ENCODE measurements at regions not wholly inside any gene's neighbourhood (a gene's known extent, or its start where the extent isn't known, plus 50 kb on each side); places are given as distances from the start of the nearest gene placed in this dataset.
"Not testable (repeated sequence)": the region's sequence is repeated elsewhere in the genome, so short reads cannot be mapped to it uniquely, and the experiment has no call there.

DNA sequence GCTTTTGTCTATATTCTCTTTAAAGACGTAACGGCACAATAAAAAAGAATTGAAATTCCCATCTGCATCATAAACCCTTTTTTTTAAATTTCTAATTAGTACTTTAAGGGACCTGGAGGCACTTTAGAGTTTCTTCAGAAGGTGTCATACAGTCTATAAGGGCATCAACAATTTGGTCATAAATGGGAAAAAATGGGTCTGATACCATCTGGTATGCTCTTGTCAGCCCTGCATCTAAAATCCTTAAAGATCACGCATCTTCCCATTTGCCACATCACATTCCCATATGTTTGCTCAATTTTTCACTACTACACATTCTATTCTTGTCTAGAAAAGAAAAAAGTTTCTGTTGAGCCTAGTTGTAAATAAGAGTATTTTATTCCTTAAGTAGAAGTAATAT, 53.8 kb downstream of the COX7C start:
- Mint-ChIP-seq H3K9me3 (ENCODE audit: low read depth) (no peaks in the 10 kb centered on the region), H3K27ac (no peak overlapping the region), H3K4me1 (no peaks in the 10 kb centered on the region), H3K27me3 (peaks cover 5% of the 10 kb centered on the region), H3K36me3 (no peaks in the 10 kb centered on the region), H3K4me3 (no peak overlapping the region)
- ATAC-seq (no peak), DNase-seq (no peak)
- CTCF ChIA-PET: no interaction called here

DNA sequence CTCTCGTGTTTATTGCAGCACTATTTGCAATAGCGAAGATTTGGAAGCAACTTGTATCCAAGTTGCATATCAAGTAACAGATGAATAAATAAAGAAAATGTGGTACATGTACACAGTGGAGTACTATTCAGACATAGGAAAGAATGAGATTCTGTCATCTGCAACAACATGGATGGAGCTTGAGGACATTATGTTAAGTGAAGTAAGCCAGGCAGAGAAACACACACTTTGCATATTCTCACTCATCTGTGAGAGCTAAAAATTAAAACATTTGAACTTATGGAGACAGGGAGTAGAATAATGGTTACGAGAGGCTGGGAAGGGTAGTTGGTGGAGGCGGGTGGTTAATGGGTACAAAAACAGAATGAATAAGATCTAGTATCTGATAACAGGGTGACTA, 56.3 kb downstream of the COX7C start:
- no peaks in the 10 kb centered on the region for H3K9me3 Mint-ChIP-seq (ENCODE audit: low read depth)
- H3K27me3 Mint-ChIP-seq: peaks cover 5% of the 10 kb centered on the region
- CTCF ChIA-PET: no interaction called here
- no peak for ATAC-seq
- no peaks in the 10 kb centered on the region for H3K36me3 Mint-ChIP-seq
- DNase-seq: no peak
- no peak overlapping the region for H3K4me3 Mint-ChIP-seq
- H3K4me1 Mint-ChIP-seq: no peaks in the 10 kb centered on the region
- H3K27ac Mint-ChIP-seq: no peak overlapping the region

DNA sequence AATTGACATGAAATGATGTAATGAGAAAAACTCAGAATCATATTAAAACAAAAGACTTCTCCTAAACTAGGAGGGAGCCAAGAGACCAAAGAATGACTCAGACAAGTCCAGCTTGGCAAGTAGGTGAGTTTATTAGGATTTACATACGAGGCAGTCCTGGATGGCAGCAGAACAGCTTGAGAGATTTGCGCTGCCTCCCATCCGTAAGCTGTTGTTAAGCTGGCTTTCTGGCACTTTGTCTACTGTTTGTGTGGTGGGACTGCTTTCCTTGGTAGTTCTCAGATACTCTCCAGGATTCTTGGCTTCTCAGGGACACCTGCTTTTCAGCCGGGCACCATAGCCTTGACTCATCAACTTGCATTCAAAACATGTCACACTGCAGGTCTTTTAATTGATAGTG, 57.6 kb downstream of the COX7C start:
- no peak overlapping the region for H3K27ac Mint-ChIP-seq
- no peaks in the 10 kb centered on the region for H3K4me1 Mint-ChIP-seq
- CTCF ChIA-PET: no interaction called here

GRCh38 chr5:86679529-86679928, 61.8 kb downstream of the COX7C start:
- Mint-ChIP-seq H3K4me1 (no peaks in the 10 kb centered on the region), H3K4me3 (no peak overlapping the region), H3K27ac (no peak overlapping the region), H3K9me3 (ENCODE audit: low read depth) (no peaks in the 10 kb centered on the region), H3K27me3 (peaks cover 4% of the 10 kb centered on the region), H3K36me3 (no peaks in the 10 kb centered on the region)
- no peak for DNase-seq
- no peak for ATAC-seq
- CTCF ChIA-PET: no interaction called here

More for the DNA sequence above, 57.6 kb downstream of the COX7C start:
- peaks cover 5% of the 10 kb centered on the region for H3K27me3 Mint-ChIP-seq
- DNase-seq: no peak
- H3K4me3 Mint-ChIP-seq: no peak overlapping the region
- H3K36me3 Mint-ChIP-seq: no peaks in the 10 kb centered on the region
- no peak for ATAC-seq
- no peaks in the 10 kb centered on the region for H3K9me3 Mint-ChIP-seq (ENCODE audit: low read depth)

- no peak for ATAC-seq
- DNase-seq: no peak
- Mint-ChIP-seq H3K4me3 (no peak overlapping the region), H3K36me3 (no peaks in the 10 kb centered on the region), H3K27ac (no peak overlapping the region), H3K9me3 (ENCODE audit: low read depth) (no peaks in the 10 kb centered on the region), H3K27me3 (peaks cover 4% of the 10 kb centered on the region), H3K4me1 (no peaks in the 10 kb centered on the region)
- CTCF ChIA-PET: no interaction called here
Observed at GRCh38 chr5:86679949-86680348, 62.2 kb downstream of the COX7C start.

GRCh38 chr5:86684222-86684621, 66.5 kb downstream of the COX7C start:
- Mint-ChIP-seq H3K4me1 (no peaks in the 10 kb centered on the region), H3K27me3 (peaks cover 4% of the 10 kb centered on the region), H3K9me3 (ENCODE audit: low read depth) (no peaks in the 10 kb centered on the region), H3K36me3 (no peaks in the 10 kb centered on the region), H3K27ac (no peak overlapping the region), H3K4me3 (no peak overlapping the region)
- no peak for DNase-seq
- ATAC-seq: no peak
- CTCF ChIA-PET: no interaction called here

DNA sequence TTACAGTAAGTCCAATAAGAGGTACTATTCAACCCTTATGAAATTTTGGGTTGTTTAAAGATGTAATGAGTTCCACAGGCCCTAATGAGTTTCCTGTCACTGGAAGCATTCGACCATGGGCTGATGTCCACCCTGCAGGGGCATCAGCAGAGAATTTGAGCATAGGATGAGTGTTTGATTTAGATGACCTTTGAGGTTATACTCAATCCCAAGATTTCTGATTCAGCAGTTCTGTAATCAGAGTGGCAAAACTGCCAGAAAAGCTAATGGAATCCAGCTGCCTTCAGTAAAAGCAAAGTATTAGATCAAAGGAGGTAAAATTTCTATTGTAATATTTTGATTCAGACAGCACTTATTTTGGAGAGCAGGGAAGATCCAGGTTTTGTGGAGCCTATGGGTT, 68.3 kb downstream of the COX7C start:
- no peak overlapping the region for H3K4me3 Mint-ChIP-seq
- ATAC-seq (no peak), DNase-seq (no peak)
- no peaks in the 10 kb centered on the region for H3K36me3 Mint-ChIP-seq
- H3K9me3 Mint-ChIP-seq (ENCODE audit: low read depth): no peaks in the 10 kb centered on the region
- CTCF ChIA-PET: no interaction called here
- no peak overlapping the region for H3K27ac Mint-ChIP-seq
- peaks cover 4% of the 10 kb centered on the region for H3K27me3 Mint-ChIP-seq
- no peaks in the 10 kb centered on the region for H3K4me1 Mint-ChIP-seq

DNA sequence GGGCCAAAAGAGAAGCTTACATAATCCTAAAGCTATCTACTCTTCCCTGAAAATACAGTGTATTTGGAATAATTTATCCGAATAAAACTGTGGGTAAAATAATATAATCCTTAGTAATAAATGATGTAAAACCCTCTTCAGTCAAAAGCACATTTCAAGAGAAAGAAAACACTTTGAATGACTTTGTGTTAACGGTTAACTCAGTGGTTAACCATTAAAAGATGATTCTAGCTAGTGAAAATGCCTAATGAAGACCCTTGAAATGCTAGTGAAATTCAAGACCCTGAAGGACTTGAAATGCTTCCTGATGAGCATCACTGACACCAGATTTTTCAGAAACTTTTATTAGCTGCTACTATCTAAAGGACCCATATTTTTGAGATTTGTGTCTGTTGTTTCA, 70.7 kb downstream of the COX7C start:
- Mint-ChIP-seq H3K27ac (no peak overlapping the region), H3K4me1 (no peaks in the 10 kb centered on the region), H3K9me3 (ENCODE audit: low read depth) (no peaks in the 10 kb centered on the region), H3K4me3 (no peak overlapping the region), H3K27me3 (no peaks in the 10 kb centered on the region), H3K36me3 (no peaks in the 10 kb centered on the region)
- ATAC-seq (no peak), DNase-seq (no peak)
- CTCF ChIA-PET: no interaction called here

DNA sequence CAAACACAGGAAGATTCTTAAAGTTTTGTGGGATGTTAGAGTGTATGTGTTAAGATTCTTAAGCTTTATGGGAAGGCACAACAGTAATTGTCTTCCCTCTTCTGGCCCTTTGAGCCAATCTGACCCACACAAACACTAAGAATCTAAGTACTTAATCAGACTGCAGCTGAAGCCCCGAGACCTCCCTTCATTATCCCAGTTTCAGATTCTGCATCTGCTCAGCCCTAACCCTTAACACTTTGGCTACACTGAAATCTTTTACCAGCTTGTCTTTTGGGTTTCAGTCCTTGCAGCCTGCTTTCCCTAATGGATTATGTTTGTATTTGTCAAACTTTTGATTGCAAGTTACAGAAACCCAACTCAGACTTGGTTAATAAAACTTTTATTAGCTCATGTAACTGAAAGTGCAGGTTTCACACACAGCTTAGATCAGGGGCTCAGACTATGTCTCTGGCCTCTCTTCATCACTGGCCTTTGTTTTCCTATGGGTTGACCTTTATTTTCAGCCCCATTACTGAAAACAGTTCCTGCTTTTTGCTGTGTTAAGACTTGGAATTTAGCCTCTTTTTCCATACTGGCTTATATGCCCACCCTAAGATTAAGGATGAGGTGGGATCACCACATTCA, 71.5 kb downstream of the COX7C start:
- H3K4me1 Mint-ChIP-seq: no peaks in the 10 kb centered on the region
- CTCF ChIA-PET: no interaction called here
- no peaks in the 10 kb centered on the region for H3K36me3 Mint-ChIP-seq
- DNase-seq: no peak
- ATAC-seq: no peak
- H3K27me3 Mint-ChIP-seq: no peaks in the 10 kb centered on the region
- no peaks in the 10 kb centered on the region for H3K9me3 Mint-ChIP-seq (ENCODE audit: low read depth)
- H3K27ac Mint-ChIP-seq: no peak overlapping the region
- no peak overlapping the region for H3K4me3 Mint-ChIP-seq

GRCh38 chr5:86709157-86709881, 91.6 kb downstream of the COX7C start:
- CTCF ChIA-PET: no interaction called here
- ATAC-seq: no peak
- no peak overlapping the region for H3K4me3 Mint-ChIP-seq

DNA sequence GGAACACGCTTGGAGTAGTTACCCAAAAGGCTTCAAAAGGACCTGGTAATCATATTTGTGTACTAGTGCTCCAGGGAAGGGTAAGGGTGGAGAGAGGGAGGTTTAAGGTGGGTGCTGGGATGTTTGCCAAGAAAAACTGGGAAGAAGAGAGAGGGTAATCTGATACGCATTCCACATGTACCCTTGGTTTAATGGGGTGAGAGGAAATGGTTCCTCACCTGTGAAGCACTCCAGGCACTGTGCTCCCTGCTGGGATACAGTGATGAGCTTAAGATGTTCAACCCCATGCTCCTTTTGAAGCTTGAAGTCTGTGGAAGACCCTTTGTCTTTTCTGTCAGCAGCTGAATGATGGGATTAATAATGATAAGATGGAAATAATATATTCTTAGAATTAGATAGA, 98.4 kb downstream of the COX7C start:
- H3K27ac Mint-ChIP-seq: no peak overlapping the region
- no peaks in the 10 kb centered on the region for H3K27me3 Mint-ChIP-seq
- H3K9me3 Mint-ChIP-seq (ENCODE audit: low read depth): no peaks in the 10 kb centered on the region
- ATAC-seq (no peak), DNase-seq (no peak)
- H3K36me3 Mint-ChIP-seq: no peaks in the 10 kb centered on the region
- no peaks in the 10 kb centered on the region for H3K4me1 Mint-ChIP-seq
- H3K4me3 Mint-ChIP-seq: no peak overlapping the region
- CTCF ChIA-PET: no interaction called here

More at GRCh38 chr5:86709157-86709881, 91.6 kb downstream of the COX7C start:
- Mint-ChIP-seq H3K4me1 (no peaks in the 10 kb centered on the region), H3K27ac (no peak overlapping the region), H3K27me3 (no peaks in the 10 kb centered on the region), H3K36me3 (no peaks in the 10 kb centered on the region), H3K9me3 (ENCODE audit: low read depth) (no peaks in the 10 kb centered on the region)
- no peak for DNase-seq

DNA sequence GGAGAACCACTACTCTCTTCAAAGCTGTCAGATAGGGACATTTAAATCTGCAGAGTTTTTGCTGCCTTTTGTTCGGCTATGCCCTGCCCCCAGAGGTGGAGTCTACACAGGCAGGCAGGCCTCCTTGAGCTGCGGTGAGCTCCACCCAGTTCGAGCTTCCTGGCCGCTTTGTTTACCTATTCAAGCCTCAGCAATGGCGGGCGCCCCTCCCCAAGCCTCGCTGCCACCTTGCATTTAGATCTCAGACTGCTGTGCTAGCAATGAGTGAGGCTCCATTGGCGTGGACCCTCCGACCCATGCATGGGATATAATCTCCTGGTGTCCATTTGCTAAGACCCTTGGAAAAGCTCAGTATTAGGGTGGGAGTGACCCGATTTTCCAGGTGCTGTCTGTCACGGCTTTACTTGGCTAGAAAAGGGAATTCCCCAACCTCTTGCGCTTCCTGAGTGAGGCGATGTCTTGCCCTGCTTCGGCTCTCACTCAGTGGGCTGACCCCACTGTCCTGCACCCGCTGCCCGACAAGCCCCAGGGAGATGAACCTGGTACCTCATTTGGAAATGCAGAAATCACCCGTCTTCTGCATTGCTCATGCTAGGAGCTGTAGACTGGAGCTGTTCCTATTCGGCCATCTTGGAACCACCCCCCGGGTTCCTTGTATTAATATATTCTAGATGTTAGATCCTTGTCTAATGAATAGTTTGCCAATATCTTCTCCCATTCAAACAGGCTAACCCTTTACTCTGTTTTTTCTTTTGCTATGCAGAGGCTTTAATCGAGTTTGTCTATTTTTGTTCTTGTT, 113.8 kb downstream of the COX7C start:
- H3K9me3 Mint-ChIP-seq (ENCODE audit: low read depth); H3K4me3 Mint-ChIP-seq; H3K27ac Mint-ChIP-seq; H3K27me3 Mint-ChIP-seq; H3K36me3 Mint-ChIP-seq; ATAC-seq; CTCF ChIA-PET; H3K4me1 Mint-ChIP-seq; DNase-seq: not testable (repeated sequence)

DNA sequence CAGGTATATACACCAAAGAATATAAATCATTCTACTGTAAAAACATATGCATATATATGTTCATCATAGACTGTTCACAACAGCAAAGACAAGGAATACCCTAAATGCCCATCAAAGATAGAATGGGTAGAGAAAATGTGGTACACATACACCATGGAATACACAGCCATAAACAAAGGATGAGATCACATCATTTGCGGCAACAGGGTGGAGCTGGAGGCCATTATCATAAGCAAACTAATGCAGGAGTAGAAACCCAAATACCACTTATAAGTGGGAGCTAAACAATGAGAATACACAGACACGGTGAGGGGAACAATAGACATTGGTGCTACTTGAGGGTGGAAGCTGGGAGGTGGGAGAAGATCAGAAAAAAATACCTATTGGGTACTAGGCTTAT, 117.6 kb downstream of the COX7C start:
- ATAC-seq (no peak), DNase-seq (no peak)
- CTCF ChIA-PET: no interaction called here
- no peaks in the 10 kb centered on the region for H3K4me1 Mint-ChIP-seq
- no peaks in the 10 kb centered on the region for H3K36me3 Mint-ChIP-seq
- no peak overlapping the region for H3K27ac Mint-ChIP-seq
- peaks cover 8% of the 10 kb centered on the region for H3K9me3 Mint-ChIP-seq (ENCODE audit: low read depth)
- H3K27me3 Mint-ChIP-seq: no peaks in the 10 kb centered on the region
- H3K4me3 Mint-ChIP-seq: no peak overlapping the region

- CTCF ChIA-PET: no interaction called here
- DNase-seq (no peak), ATAC-seq (no peak)
- H3K27me3 Mint-ChIP-seq: no peaks in the 10 kb centered on the region
- peaks cover 8% of the 10 kb centered on the region for H3K9me3 Mint-ChIP-seq (ENCODE audit: low read depth)
- H3K4me3 Mint-ChIP-seq: no peak overlapping the region
- H3K4me1 Mint-ChIP-seq: no peaks in the 10 kb centered on the region
- H3K27ac Mint-ChIP-seq: no peak overlapping the region
- no peaks in the 10 kb centered on the region for H3K36me3 Mint-ChIP-seq
Observed at GRCh38 chr5:86737579-86737978, 119.8 kb downstream of the COX7C start.

Data from activated CD8-positive, alpha-beta memory T cell treated with anti-CD3 and anti-CD28 coated beads, Interleukin-2, amount 10 ng/mL, durations not matched to agents 7 days and 5 days (primary cell).